Stimulated activated CD4-positive, alpha-beta T cell treated with anti-CD3 and anti-CD28 coated beads, TNF-alpha, amount 100 ng/mL, for 1 hour (primary cell): ENCODE measurements at regions not wholly inside any gene's neighbourhood (a gene's known extent, or its start where the extent isn't known, plus 50 kb on each side); places are given as distances from the start of the nearest gene placed in this dataset.

ENCODE experiments used
- DNase-seq, 3 donors: peaks; one replicate each; pipeline ENCODE4 v3.0.0-alpha.2; 2020; ENCODE audit warnings: low read depth in 3 of 3, low spot score in 1 of 3

DNA sequence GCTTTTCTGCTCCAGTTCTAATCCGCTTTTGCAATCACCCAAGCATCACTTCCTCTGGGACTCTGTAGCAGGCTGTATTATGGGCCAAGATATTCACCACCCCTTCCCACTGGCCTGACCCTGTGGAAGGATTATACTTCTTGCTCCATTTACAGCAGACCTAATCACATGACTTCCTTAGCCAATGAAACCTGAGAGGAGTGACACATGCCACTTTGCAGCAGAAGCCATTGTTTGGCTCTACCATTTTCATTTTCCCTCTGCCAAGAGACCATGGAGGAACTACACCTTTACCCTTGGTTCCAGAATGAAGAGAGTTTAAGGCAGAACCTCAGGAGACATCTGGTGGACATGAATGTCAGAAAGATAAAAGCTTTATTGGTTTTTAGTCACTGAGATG, 134.9 kb upstream of the HSD17B12 start:
- DNase-seq: no peak

DNA sequence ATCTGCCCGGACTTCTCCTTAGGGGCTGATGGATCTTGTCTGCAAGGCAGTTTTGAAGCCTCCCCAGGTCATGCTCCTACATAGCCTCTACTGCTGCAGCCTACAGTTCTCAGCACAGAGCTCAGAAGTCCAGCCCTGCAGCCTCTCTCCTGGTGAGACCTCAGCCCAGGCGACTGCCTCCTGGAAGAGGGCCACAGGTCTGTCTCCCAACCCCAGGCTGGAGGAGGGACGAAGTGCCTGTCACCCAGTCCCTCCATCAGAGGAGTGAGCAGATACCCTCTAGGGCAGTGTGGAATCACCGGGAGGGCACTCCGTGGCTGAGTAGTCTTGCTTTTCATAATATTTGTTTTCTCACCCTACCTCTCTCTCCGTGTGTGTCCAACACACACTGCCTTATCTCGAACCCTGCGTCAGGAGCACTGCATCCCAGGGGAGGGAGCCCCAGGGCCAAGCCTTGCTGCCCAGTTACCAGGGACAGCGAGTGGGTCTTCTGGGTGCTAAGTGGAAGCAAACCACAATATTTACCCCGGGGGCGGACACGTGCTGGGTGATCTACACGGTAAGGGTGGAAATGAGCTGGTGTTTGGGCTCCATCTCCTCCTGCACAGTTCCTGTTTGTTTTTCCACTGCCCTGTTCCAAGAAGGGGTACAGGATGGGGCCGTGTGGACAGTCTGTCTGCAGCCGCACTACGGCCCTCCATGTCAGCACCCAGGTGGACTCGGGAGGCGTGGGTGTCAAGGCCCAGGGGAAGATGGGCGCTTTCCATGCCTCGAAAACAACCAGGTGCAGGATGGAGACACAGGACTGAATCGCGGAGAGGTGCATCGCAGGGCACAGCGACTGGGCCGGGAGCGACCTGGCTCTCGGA, 133.7 kb upstream of the HSD17B12 start:
- DNase-seq: no peak

DNA sequence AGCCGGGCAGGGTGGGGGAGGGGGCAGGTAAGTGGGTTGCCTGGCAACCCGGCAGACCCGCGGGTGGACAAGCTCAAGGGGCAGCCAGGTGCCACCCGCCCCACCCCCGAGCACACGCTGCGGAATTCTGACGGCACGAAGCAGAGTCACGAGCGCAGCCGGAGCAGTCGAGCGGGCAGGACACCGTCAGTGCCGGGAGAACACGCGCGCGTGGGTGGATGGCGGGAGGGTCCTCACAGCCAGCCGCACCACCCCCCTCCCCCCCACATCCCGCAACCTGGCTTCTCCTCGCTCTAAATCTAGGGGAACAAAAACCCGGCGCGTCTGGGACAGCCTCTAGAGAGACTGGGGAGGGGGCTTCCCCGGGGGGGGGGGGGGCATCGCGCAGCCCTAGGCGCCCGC, 133.1 kb upstream of the HSD17B12 start:
- DNase-seq: no peak

DNA sequence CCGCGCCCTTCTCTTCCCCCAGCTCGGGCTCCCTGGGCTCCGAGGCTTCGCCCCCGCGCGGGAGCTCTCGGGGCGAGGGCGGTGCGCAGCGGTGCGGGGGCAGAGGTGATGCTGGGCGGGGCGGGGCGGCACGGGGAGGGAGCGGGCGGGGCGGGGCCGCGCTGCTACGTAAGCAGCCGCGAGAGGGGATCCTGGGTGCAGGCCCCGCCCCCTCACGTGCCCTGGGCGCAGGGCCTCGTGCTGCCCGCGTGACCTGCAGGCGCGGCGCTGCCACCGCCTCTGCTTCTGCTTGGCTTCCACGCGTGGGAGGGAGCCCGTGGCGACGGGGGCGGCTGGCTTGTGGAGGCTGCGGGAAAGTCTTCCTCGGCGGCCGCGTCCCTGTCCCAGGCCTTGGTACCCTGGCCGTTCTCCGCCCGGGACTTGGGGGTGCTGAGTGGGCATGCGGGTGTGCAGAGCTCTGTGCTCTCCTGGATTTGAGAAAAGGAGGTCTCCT, 132.6 kb upstream of the HSD17B12 start:
- DNase-seq: no peak

DNA sequence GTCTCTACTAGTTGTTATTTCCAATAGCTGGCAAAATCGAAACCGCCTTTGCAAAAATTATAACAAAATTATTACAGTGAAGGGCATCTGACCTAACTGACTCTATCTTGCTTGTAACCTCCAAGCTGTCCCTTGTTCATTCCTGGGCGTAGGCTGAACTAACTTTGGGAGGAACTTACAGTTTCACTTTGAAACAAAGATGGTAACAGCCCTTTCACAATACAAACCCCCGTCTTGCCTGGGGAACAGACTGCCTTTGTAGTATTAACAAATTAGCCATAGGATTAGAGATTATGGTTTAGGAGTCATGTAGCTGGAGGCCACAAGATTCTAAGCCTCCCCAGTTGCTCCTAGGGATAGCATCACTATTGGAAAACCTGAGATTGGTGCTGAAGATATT, 131.6 kb upstream of the HSD17B12 start:
- DNase-seq: no peak

DNA sequence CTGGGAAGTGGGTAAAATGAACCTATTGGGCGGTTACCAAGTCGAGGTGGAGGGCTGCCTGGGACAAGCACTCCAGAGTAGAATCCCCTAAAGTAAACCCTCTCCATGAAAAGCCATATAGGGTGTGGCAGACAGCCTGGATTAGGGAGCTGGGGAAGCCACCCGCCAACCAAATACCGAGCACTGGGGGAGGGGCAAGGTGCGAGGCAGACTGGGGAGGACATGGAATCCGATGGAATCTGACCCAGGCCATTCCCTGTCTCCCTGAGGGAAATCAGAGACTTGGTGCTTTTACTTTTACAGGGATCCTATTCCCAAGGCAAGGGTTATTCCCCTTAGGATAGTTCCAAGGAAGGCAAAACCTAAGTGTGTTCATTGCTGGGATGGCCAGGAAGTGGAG, 130.9 kb upstream of the HSD17B12 start:
- DNase-seq: no peak

DNA sequence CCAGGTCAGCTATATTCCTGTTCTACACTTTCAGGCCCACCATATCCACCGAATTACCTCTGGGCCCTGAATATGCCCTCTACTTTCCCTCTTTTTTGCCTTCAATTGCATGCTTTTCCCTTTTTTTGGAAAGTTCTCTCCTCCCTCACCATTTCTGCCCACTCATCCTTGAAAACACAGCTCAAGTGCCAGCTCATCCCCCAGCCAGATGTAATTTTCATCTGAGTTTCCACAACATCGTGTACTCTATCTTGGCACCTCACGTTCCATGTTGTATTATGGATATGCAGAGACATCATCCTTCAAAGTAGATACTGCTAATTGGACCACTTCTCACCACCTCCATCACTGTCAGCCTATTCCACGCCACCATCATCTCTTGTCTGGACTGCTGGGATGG, 129.8 kb upstream of the HSD17B12 start:
- DNase-seq: no peak

DNA sequence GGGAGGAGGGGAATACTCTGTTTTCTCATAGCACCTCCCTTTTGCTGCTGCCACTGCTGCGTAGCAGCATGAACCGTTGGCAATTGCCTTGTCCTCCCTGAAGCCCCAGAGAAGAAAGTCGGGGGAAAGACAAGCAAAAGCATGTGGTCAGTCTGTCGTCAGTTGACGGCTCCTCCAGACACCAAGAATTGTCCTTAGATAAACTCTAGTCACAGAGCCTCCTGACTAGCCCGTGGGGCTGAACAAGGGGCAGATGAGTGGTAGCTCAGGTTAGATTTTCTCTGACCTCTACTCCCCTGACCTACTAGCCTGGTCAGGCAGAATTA, 126.4 kb upstream of the HSD17B12 start:
- no peak for DNase-seq

DNA sequence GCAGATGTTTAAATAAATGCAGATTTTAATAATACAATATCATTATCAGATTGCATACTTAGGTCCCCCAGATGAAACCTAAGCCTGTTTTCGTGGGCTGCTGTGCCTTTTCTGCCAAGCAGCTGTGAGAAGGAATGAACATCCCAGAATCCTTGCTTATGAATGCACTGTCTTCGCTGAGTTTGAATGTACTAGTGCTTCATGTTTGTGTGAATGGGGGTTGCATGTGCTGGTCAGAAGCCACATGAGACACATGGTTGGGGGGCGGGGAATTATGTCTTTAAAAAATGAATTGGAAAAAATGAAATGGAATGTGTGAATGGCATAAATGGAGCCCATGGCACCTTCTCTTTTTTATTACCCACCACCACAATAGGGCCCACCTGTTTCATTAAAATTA, 125.4 kb upstream of the HSD17B12 start:
- no peak for DNase-seq

DNA sequence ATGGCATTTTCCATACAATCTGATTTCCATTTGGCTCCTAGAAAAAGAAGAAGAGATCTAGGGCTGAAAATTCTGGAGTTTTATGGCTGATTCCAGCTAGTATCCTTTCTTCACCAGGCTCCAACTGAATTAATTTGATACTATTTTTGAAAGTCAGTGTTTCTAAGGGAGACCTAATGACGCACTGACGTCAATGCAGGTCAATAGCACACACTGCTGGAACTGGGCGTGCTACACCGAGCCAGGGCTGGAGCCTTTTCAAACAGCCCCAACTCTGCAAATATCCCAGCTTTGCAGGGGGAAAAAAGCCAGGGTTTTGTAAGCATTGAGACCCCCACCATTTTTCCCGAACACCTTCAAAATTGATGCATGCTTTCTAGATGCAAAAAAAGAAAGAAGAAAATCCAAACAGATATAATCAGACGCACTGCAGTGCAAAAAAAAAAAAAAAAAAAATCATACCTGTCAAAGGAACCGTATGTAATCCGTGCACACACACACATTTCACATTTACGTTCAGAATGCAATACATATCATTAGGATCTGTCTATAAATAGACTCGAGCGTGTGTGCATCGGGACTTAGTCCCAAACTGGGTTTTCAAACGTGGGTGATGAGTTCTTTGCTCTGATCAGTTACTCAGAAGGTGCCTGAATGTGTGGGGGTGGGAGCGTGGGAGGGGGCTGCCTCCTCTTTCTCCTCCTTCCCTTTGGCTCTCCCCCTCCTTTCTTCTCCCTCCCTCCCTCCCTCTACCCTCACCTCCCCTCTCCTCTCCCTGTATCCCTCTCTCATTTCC, 124.5 kb upstream of the HSD17B12 start:
- no peak for DNase-seq

DNA sequence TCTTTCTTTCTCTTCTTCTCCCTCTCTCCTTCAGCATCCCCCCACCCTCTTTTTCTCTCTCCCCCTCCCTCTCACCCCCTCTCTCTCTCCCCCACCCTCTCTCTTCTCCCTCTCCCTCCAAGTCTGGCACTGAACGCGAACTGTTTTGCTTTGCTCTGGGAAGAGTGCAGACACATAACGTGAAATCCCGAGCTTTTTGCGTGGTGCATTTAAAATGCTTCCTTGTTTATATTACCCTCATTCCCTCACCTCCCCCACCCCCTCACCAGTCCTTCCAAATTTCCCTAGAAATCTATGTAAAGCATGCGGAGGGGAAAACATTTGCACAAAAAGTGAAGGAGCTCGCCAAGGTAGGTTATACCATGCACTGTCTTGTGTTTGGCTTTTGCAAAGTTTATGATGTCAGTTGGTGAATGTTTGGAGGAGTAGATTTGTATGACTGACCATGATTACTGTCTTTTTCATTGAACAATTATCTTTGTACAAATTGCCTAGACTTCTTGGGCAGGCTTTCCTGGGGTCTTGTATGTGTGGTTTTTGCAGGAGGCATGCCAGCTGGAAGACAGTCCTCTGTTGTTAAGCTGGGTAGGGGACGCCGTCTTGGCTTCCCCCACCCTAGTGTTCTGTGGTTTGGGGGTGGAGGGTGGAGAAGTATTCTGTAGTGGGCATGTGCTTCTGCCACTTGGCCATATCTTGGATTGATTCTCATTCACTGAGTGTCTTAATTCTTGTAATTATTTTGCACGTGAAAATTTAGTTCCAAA, 123.7 kb upstream of the HSD17B12 start:
- no peak for DNase-seq

DNA sequence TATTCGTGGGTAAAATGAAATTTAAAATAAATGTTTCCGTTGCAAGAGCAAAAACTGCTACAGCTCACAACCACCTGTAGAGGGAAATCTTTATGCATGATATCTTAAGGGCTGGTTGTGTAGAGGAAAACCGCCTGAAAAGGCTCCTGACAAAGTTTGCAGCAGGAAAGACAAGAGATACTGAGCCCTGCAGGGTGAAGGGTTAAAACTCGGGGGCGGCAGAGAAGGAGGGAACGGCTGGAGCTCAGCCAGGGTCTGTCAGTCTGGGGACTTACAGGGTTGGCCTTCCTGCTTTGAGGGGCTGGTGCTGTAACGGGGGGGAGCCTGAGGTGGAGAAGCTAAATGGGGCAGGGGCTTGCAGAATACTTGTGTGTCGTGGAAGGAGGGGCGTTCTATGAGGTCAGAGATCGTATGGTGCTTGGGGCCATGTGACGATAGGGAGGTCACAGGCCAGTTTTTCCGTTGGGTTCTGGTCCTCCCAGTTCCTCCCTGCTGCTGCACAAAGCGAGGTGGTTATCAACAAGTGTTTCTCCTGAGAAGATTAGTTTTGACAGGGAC, 122.9 kb upstream of the HSD17B12 start:
- DNase-seq: no peak

DNA sequence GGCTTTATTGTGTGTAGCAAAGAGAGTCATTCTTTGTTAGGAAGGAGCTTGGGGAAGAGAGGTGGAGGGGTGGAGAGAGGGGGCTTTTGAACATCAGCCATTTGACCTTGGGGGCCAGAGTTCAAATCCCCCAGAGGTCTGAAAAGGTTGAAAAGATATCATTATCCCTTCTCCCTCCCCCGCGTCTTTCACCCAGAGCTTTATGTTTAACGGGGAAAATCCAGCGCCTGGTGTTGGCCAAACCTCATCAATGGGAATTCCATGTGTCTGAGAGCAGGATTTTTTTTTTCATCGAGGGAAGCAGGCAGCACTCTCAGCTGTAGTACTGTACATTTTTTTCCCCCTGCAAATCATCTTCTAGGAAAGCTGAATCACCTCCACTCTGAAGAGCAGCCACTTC, 122.4 kb upstream of the HSD17B12 start:
- no peak for DNase-seq

DNA sequence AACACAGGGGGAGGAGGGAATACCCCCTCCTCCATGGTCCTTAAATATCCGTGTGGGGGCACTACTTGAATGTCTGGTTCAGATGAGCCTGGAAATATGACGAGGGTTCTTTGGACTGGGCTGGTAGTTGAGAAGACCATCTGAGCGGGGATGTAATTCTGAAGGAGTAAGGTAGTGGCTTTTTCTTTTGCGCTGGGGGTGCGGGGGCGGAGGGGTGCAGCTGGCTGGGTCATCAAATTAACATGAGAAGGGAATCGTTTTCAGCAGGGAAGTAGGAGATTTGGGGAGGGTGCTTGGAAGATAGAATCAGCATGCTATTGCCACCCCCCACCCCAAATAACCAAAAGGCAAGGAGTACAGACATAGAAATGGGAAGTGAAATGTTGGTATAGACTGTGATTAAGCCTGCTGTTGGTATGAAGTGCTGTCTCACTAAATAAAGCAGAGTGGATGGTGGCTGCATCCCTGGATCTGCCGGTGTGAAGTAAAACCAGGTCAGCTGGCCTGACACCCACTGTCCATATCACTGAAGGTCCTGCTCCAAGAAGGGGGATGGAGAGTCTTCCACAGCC, 121.9 kb upstream of the HSD17B12 start:
- DNase-seq: no peak

DNA sequence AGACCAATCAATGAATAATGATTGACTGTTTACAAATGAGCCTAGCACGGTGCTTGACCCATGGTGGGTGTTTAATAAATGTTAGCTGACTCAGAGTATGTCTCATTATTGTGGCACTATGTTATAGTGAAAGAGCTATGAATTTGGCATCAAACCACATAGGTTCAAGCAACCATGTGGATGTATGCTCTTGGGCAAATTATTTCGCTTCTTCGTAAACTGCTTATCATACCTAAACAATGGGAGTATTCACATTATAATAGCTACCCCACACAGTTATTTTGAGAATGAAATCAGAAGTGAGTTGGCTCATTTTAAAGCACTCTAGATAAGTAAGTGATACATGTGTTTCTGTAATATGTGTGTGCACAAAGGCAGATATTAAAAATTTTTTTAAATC, 118.7 kb upstream of the HSD17B12 start:
- no peak for DNase-seq

DNA sequence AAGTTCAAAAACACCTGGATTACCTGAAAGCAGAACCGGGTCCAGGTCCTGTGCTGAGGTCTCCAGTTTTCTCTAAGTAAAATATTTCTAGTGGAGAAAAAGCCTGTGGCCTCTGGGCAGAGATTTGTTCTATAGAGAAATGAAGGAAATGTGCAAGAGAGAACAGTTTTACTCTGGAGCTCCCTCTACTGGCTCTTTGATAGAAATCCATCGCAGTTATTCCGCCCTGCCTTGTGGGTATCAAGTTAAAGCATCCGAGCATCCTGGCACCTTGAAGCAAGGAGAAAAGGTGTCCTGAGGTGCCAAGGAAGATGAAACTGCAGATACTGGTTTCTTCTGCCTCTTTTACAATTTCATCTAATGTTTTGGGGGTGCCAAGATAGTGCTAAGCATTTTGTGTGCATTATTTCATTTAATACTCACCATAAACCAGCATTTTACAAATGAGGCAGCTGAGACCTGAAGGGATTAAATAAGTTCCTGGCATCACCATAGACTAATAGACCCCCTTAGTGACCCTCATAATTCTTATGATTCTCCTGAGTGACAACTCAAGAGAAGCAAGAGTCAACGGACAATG, 113.1 kb upstream of the HSD17B12 start:
- no peak for DNase-seq

DNA sequence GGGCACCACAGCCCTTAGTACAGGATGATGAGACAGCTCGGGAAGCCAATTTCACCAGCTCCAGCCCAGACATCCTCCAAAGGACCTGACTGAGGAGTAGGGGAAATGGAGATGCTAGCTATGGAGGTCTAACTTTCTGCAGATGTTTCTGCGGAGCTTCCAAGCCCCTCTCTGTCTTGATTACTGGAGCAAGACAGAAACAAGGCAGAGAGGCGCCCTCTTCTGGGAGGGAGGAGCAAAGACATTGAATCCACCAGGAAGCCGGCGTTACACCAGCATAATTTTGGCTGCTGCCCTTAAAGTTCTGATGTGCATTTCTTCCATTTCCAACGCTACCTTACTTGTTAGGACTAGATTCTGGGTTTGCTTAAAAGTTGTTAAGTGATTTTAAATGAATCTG, 107.3 kb upstream of the HSD17B12 start:
- no peak for DNase-seq

DNA sequence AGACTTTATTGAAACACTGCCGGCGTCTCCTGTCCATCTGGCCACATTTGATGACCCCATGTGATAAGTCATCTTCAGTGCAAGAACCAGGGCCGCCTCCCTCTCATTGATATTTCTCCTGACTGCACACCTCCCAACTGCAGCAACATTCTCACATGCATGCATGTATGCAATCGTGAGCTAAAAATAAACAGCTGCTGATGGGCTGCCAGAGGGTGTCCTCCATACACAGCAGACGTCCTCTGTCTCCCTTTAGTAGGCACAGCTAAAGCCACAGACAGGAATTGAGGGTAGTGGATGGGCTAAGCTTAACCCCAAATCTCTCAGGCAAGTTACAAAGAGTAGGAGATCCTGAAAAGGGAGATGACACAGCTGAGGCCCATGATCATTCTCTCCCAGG, 106.7 kb upstream of the HSD17B12 start:
- no peak for DNase-seq

DNA sequence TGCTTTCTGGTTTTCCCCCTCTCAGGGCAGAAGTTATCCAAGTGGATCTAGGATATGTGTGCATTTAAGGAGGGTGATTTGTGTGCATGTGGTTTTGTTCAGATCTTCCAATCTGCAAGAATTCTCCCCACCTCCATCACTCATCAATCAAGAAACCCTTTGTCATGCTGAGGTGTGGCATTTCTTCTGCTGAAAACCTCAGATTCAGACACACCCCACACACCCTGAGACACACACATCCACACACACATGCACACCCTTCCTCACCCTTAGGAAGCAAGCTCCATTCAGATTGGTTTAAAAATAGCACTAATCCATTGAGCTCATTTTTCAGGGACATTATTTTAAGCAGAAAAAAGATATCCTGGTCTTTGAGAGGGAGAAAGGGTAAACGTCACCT, 106.1 kb upstream of the HSD17B12 start:
- no peak for DNase-seq

DNA sequence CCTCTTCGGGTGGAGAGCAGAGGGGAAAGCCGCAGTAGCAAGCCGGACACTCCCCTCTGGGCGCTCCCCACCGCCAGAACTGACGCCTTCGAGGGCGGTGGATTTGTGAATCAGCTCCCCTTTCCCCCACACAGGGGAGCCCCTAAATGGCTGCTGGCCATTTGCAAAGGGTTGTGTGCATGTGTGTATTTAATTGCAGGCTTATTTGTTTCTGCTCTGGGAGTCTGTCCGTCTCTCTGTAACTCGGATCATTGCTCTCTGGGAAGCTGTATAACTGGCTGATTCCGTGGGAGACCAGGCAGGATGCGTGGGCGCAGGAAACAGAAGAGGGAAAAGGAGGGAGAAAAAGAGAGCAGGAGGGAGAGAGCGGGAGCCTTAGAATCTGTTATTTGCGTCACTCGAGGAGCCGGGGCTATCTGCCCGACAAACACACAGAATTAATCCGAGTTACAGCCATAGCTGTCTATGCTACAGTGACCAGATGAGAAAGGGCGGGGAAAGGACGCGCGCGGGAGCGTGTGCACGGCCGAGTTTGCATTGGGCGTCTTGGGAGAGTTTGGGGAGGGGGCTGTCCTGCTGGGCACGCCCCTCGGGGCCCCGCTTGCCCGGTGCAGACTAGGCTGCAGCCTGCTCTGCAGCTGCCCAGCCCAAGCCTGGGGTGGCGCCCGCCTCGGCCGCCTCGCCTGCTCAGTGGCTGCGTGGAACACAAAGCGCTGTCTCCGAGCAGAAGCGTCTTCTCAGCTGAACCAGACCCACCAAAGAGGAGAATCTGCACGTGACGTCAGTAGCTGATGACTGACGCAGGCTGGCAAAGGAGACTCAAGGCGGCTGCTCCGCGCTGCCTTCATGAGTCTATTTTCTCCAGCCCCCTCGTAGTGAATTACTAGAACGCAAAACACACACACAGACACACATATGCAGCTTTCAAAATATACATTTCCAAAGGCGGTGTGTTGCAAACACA, 105.3 kb upstream of the HSD17B12 start:
- no peak for DNase-seq
